ENCODE measurements at regions not wholly inside any gene's neighbourhood (a gene's known extent, or its start where the extent isn't known, plus 50 kb on each side); places are given as distances from the start of the nearest gene placed in this dataset.

- DNase-seq = no peak
Measured at GRCh38 chrX:39356119-39356807, 555.0 kb downstream of the MID1IP1 start.

GRCh38 chrX:39360101-39360500, 558.8 kb downstream of the MID1IP1 start:
- no peak for DNase-seq

- DNase-seq = no peak
Measured at GRCh38 chrX:39361736-39362135, 560.5 kb downstream of the MID1IP1 start.

- DNase-seq = no peak
Measured at GRCh38 chrX:39367416-39367815, 566.2 kb downstream of the MID1IP1 start.

- no peak for DNase-seq
Measured at GRCh38 chrX:39372115-39372514, 570.9 kb downstream of the MID1IP1 start.

- DNase-seq = no peak
Measured at GRCh38 chrX:39377157-39377556, 575.9 kb downstream of the MID1IP1 start.

GRCh38 chrX:39377773-39378172, 576.5 kb downstream of the MID1IP1 start:
- DNase-seq = no peak

- DNase-seq = no peak
Measured at GRCh38 chrX:39381422-39381821, 580.2 kb downstream of the MID1IP1 start.

GRCh38 chrX:39384996-39385395, 583.7 kb downstream of the MID1IP1 start:
- DNase-seq = no peak

- no peak for DNase-seq
Measured at GRCh38 chrX:39388730-39389129, 587.5 kb downstream of the MID1IP1 start.

- no peak for DNase-seq
Measured at GRCh38 chrX:39396358-39396995, 595.2 kb downstream of the MID1IP1 start.

GRCh38 chrX:39397561-39398199, 596.4 kb downstream of the MID1IP1 start:
- DNase-seq = no peak

- DNase-seq = no peak
Measured at GRCh38 chrX:39398215-39398962, 597.1 kb downstream of the MID1IP1 start.

- no peak for DNase-seq
Measured at GRCh38 chrX:39398963-39399261, 597.7 kb downstream of the MID1IP1 start.

- no peak for DNase-seq
Measured at GRCh38 chrX:39399387-39399786, 598.1 kb downstream of the MID1IP1 start.

GRCh38 chrX:39401483-39402110, 600.3 kb downstream of the MID1IP1 start:
- no peak for DNase-seq

- DNase-seq = no peak
Measured at GRCh38 chrX:39402158-39402557, 600.9 kb downstream of the MID1IP1 start.

- DNase-seq = no peak
Measured at GRCh38 chrX:39406799-39407198, 605.5 kb downstream of the MID1IP1 start.

- DNase-seq = no peak
Measured at GRCh38 chrX:39409246-39409917, 608.1 kb downstream of the MID1IP1 start.

- DNase-seq = no peak
Measured at GRCh38 chrX:39414290-39414854, 613.1 kb downstream of the MID1IP1 start.

GRCh38 chrX:39416547-39417260, 615.4 kb downstream of the MID1IP1 start:
- no peak for DNase-seq

- DNase-seq = no peak
Measured at GRCh38 chrX:39418254-39418704, 617.0 kb downstream of the MID1IP1 start.
